CD4-positive, alpha-beta T cell treated with Interleukin-1 beta for 1 hour (primary cell): ENCODE measurements at regions not wholly inside any gene's neighbourhood (a gene's known extent, or its start where the extent isn't known, plus 50 kb on each side); places are given as distances from the start of the nearest gene placed in this dataset.

Source experiments
- DNase-seq, 2 donors: peaks; one replicate each; pipeline ENCODE4 v3.0.0-alpha.2; 2020 to 2022

DNA sequence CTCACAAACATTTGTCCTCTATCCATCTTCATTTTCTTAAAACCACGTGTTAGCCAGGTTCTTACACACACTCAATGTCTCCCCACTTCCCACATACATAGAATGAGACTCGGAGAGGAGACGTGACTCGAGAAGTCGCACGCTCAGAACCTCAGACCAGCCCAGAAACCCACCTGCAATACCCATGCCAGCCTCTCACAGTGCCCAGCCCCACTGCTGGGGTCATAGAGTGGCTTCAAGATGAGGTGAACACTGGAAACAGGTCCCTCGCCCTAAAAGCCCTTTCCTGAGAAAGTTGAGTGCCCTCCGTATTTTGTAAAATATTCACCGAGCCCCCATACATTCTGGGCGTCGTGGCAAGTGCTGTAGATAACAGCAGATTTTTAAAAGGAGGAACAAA lies 487.4 kb downstream of the EIPR1 start:
- no peak for DNase-seq

DNA sequence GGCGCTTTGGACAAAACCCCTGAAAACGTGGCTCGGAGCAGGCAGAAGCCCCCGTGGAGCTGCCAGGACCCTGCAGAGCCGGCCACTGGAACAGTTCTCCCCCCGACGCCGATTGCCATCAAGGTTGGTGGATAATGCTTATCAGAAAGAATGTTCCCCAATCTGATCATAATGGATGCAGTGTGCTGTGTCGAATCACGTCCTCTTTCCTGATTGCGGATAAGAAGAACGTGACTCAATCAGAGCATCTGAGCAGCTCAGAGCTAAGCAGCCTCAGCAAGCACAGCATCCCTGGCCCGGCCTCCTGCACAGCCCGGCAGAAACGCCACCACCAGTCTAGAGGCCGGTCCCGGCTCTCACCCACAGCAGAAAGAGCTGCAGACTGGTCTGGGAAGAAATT lies 488.0 kb downstream of the EIPR1 start:
- DNase-seq: no peak

DNA sequence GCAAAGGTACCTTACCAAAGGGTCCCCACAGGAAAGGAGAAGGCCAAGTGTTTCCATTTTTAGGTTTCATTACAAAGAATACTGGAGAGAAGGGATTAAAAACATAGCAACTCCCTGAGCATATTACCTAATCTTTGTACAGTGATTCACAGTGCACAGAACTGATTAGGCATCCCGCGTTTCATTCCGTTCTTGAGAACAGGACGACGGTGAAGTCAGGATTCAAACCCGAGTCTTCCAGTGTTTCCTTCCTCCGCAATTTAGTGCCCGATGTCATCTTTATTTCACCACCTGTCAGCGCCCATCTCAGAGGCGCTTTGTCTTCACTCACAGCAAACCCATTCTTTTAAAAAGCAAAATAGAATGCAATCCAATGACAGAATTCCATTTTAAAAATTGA lies 488.5 kb downstream of the EIPR1 start:
- DNase-seq: no peak

DNA sequence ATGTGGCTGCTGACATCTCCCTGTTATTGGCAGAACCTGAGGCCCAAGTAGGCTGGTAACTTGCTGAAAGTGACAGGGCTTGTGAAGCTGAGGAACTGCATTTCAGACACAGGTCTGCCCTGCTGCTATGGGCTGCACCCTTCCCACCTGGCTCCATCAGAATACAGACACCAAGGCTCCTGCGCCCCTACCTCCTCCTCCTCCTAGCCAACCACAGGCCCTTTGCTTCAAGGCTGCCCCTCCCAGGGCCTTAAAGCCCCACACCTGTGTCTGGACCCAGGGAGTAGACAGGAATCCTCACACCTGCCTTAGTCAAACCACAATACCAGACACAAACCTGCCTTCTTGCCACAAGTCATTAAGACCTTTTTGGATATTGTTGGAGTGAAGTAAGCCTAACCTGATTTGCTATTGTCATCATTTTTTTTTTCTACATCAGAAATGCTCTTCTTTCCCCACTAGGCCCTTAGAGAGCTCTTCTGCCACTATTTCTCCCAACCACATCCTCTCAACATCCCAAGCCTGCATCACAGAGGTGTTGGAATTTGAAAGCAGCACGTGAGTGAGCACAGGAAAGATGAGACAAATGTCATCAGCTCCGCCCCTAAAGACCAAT lies 489.7 kb downstream of the EIPR1 start:
- DNase-seq: no peak

DNA sequence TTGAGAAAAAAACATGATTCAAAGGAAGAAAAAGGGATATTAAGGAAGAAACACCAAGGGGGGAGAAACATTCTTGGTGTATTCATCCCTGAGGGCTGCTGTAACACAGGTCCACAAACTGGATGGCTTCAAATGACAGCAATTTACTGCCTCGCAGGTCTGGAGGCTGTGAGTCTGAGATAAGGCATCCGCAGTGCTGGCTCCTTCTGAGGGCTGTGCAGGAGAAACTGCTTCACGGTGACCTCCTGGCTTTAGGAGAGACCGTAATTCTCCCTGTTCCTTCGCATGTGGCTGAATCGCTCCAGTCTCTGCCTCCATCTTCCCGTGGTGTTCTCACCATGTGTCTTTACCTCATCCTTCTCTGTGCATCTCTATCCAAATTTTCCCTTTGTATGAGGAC lies 490.7 kb downstream of the EIPR1 start:
- DNase-seq: no peak

DNA sequence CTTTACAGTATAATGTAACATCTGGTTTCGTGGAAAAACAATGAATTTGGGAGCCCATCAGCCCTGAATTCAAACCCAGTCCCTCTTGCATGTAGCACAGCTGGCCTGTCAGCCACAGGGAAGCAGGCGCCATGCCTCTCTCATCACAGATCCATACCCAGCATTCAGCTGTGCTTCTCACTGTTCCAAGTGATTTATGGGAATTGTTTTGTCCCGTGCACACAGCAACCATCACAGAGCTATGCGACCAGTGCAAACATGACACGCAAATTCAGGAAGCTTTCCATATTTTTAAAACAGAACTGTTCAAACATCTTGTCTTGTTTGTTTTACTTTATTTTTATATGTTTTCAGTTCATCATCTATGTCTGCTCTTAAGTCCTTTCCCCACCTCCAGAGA lies 496.1 kb downstream of the EIPR1 start:
- DNase-seq: no peak

DNA sequence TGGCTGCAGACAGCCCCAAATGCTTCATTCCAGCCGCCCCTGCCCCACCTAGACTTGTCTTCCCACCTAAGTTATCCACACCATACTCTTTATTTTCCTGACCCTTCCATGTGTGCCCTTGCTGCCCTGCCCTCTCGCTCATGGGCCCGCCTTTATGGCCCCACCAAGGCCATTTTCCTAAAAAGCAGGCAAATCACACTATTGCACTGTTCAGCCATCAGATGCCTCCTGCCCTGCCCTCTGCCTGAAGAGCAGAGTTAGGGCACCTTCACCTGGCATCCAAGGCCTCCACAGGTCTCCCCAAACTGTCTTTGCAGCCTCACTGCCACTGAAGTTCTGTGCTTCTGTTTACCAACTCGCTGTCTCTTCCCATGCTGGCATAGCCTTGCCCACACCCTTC lies 496.7 kb downstream of the EIPR1 start:
- no peak for DNase-seq

DNA sequence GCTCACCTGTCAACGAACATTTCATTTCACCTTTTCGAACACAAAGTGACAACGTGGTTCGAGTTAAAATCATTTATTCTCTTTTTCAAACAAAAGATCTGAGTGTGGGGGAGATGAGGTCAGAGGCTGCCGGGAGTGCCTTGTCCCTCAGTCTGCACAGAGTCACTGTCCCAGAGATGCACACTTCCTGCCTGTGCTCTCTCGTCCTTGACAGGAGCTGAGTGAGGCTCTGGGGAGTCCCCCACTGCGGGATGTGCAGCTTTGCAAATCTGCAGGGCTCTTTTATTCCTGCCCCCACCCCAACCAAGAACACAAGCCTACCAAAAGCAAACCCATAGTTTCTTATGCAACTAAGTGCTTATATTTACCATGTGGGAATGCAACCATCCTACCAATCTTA lies 497.8 kb downstream of the EIPR1 start:
- no peak for DNase-seq

DNA sequence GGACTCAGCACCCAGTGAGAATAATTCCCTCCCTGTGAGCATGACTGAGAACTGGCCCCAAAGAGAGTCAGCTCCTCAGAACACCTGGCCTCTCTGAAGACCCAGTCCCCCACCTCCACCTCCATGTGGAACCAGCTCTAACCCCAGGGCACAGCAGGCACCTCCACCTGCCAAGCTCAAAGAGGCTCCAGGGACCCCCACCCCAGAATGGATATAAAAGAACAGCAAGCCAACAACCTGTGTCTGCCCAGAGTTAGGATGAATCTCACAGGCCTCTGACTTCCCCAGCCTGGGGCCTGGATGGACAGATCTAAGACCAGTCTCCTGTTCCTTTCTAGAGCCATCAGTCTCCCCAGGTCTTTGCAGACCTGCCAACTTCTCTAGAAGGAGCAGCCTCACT lies 498.5 kb downstream of the EIPR1 start:
- DNase-seq: no peak

DNA sequence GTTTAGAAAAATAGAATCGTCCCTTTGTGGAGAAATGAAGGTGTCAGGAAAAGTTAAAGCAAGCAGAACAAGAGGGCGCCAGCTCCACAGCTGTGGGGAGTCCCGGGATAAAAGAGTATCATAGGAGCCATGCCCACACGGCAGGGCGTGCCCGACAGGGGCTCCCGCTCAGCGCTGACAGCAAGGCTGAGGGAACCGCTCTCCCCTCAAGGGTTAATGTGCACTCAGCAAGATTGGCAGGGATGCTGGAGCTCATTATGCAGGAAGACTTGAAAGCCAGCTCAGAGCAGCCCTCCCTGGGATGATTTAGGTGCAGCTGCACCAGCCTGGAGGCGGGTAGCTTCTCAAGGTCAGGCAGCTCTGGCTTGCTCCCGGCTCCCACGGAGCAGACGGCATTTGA lies 500.2 kb downstream of the EIPR1 start:
- no peak for DNase-seq

DNA sequence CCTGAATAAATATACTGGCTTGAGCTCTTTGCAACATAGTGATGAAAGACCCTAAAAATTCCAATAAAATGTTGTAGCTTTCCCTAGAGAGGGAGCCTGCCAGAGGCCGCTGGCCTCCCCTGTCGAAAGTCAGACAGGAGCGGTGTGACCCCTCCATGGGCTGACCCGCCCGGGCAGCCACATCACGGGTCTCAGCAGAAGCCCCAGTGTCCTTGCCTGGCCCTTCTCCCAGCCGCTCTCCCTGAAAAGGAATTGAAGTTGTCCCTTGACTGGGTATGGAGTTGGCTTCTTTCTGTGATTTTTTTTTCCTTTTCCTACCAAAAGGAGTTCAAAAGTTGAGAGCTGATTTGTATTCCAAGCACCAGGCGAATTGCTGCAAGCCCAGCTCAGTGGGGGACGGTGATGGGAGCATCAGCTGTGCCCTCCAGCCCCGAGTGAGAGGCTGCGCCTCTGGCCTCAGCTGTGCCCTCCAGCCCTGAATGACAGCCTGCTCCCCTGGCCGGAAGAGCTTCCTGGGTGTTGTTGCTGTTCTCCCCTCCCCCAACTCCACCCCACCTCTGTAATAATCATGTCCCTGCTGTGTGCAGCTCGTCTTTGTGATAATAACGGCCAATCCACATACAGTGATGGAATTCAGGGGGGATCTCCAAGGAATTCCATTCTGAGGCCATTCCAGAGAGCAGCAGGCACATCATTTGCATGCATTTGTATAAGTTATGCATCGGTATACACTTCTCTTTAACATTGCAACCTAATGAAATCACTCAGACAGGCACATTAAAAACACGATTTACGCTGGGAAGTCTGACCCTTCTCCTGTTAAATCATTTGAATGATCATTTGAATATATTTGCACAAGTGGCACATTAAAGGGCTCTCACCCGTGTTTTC lies 501.0 kb downstream of the EIPR1 start:
- no peak for DNase-seq

DNA sequence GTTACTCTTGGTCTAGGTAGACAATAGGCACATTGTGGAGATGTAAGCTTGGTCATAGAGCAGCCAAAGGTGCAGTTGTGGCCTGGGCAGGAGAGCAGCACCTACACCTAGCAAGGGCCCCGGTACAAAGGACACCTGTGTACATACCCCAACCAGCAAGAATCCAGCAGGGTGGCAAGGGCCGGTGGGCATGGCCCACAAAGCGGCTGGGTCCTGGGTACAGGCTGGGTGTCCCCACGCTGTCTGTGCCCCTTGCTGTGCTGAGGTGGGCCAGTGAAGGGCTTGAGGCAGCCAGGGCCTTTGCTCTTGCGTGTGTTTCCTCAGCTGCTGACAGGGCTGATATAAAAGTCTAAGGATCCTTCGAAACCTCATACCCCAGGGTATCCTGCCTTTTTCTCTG lies 501.8 kb downstream of the EIPR1 start:
- DNase-seq: no peak

DNA sequence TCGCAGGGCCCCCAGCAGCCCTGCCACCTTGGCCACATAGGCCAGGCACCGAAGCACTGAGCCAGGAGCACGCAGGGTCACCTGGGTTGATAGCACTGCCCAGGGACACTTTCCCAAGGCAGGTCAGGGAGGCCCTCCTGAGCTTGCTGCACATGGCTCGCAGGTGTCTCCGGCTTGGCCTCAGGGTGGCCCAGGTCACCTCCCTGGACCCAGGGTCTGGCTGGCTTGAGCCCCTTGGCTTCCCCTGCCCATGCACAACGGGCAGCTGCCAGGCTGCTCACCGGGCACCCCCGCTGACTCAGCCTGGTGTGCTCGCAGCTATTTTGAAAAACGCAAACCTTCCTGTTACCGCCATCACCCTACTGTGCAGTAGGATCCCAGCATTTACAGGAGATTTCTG lies 502.3 kb downstream of the EIPR1 start:
- DNase-seq: no peak

DNA sequence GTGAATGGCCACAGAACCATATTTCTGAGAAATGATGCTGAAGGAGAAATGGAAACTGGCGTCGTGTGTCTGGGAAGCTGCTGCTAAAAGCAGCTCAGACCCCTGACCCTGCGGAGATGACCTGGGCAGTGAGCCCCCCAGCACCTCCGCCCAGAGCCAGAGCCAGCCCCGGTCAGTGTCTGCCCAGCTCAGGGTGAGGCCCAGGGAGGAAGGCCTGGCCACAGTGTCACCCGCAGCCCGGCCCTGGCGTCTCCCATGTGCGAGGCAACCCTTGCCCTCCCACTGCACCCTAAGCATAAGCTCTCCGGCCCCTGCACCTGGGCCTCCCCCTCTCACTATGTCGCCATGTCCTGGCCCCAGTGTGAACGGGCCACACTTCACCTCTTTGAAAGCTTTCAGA lies 502.8 kb downstream of the EIPR1 start:
- DNase-seq: no peak

DNA sequence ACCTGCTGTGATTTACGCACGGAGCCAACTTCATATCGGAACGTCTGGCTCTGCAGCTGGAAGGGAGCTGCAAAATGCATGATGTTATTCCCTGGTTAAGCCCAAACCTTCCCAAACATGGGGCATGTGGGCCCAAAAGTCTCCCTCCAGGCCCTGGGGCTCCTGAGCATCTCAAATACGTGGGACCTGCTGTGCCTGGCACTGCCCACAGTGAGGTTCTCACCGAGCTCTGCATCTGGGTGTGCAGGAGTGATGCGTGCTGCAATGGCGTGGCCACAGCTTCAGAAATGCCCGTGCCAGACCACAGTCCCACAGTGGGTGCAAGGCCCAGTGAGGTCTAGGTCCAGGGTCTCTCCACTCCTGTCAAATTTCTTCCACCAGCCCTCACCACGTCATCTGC lies 503.3 kb downstream of the EIPR1 start:
- DNase-seq: no peak

DNA sequence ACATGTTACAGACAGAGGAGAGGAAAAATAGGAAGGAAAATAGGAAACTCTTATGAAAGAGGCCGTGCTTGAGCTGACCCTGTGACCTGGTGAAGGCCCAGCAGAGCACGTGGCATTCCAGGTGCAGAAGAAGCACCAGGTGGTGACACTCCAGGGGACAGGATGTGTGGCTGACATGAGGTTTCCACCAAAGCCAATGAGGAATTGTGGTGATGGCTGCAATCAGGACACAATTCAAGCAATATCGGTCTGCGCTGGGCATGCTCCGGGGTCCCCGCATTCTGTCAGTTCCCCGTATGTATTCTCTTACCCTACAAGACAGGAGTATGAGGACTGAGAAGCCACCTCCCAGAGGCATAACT lies 504.2 kb downstream of the EIPR1 start:
- DNase-seq: no peak

DNA sequence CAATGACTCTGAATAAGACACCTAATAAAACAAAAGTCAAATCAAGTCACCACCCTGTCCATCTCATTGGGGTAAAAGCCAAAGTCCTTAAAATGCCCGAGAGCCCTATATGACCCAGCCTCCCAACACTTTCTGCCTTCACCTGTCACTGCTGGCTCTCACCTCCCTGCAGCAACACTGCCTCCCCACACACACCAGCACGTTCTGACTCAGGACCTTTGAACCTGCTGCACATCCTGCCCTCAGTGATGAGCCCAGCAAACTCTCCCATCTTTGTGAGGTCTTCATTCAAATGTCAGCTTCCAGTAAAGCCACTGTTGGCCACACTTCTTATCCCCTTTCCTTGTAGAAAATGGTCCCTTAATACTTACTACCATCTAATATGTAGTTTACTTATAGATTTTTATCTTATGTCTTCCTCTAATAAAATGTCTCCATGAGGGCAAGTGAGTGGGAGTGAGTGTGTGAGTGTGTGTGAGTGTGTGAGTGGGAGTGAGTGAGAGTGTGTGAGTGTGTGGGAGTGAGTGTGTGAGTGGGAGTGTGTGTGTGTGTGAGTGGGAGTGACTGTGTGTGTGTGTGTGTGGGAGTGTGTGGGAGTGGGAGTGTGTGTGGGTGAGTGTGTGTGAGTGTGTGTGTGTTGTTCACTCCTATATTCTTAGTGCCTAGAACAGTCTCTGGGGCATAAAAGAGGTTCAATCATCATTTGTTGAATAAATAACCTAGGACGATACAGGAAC lies 504.7 kb downstream of the EIPR1 start:
- DNase-seq: no peak

DNA sequence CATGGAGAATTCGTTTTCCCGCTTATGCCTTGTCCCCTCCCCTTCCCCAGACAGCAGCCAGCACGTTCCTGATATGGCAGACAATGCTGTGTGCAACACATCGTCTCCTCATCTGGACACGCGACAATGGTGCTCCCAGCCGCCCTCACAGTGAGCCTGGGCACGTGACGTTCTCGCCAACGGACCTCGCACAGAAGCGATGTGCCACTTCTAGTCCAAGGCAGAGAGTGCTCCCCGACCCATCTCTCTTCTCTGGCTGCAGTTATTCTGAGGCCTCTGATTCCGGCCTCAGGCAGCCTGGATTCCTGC lies 505.4 kb downstream of the EIPR1 start:
- no peak for DNase-seq

DNA sequence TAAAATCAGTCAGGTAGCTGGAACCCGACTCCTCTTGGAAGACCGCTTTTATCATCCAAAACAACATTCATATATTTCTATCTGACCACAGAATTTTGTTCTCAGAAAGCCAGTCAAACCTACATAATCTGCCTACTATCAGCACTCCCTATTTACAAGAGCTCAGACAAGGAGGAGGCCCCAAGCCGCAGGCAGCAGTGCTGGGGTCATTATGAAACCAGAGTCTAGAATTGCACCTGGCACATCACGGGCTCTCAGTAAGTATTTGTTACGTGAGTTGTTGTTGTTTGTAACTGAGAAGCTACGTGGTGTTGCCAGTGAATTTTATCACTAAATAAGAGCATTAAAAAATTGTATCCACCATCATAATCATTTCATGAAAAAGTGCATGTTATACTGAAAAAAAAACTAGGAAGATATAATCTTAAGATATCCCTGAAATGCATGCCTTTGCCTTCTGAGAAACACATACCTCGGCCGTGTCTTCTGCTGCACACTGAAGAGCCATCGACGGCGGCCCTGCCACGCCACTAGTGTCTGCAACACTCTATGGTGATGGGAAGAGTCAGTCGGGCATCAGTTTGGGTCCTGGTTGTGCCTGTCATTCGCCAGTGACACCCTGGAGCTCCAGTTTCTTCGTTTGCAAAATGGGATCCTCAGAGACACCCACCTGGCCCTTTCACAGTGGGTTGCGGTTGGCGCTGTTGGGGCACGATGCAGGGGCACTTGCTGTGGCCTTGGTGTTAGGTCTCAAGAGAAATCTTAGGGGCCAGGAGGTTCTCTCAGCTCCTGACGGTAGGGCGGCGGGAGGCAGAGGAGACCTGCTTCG lies 505.9 kb downstream of the EIPR1 start:
- no peak for DNase-seq

DNA sequence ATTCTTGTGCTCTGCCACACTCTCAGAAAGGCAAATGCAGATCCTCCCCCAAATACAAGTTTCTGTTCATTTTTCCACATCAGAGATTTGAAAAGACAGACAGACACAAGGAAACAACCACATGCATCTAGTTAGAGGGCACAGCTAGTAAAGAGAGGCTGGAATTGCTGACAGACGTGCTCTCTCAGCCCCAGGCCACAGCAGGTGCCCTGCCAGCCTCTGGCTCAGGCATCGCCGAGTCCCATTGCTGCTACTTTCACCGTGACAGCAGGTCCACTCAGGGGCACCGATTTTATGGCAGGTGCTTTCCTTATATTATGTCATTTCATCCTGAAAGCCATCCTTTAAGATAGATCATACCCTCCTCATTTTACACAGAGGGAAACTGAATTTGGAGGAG lies 507.5 kb downstream of the EIPR1 start:
- no peak for DNase-seq

DNA sequence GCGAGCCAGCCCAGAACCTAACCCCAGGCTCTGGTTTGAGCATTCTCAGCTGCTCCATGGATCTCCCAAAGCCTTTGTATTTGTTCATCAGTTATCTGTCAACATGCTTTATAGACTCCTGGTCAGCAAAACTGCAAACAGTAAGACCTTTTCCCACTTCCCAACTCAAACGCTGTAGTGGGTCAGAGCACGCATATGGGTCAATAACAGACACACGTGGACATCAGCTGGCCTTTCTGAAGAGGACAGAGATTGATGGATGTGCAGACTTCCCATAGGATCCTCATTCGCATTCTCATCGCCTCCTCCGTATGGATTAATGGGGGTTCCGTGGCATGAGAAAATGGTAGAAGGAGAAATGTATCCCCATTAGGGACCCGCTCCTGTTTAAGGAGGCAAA lies 508.1 kb downstream of the EIPR1 start:
- no peak for DNase-seq

DNA sequence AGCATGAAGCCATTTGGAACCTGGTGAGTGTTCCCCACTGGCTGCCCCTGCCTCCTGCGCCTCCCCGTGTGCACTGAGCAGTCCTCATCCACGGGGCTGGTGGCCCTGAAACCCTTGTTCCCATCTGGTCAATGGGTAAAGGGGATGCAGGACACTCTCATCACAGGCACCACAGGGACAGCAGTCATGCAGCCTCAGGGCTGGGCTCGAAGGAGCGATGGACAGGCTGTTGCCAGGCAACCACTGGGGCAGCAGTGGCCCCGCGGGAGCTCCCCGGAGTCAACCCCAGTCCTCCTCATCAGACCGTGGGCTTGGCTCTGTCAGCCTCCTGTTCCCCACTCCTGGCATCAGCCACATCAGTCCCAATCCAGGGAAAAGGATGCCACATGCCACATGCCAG lies 509.5 kb downstream of the EIPR1 start:
- no peak for DNase-seq

DNA sequence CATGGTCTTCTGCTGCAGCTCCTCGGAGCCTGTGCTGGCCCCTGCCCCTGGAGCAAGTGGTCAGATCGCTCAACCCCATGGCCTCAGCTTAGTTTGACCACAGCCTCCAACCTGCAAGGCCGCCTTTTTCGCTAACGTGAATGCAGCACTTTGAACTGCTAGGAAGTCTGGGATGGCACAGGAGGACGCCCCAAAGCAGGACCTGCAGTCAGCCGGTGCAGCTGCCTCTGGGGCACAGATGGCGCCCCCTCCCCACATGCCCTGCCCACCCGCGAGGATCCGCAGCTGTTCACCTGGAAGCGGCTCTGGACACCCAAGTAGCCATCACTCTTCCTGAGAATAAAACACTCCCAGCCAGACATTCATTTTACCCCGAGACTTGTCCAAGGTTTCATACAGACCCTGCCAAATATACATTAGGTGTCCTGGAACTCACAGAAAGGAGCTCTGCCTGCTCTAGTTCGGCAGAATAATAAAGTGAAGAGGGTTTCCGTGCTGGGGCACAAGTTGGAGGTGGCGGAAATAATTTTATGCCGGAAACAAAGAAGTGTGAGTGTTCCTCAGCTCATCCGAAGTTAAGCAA lies 510.1 kb downstream of the EIPR1 start:
- no peak for DNase-seq
